Colonic mucosa (tissue), 4 donors: ENCODE measurements at regions not wholly inside any gene's neighbourhood (a gene's known extent, or its start where the extent isn't known, plus 50 kb on each side); places are given as distances from the start of the nearest gene placed in this dataset.

Source experiments
- DNase-seq: peaks from one replicate; pipeline ENCODE4 v3.0.0-alpha.2; 2020
- H3K27ac ChIP-seq: fragments of 200-600 bp; one replicate; pipeline ENCODE4 v1.8.0; 2021
- H3K27me3 ChIP-seq: fragments of 200-600 bp; one replicate; pipeline ENCODE4 v1.8.0; 2021
- H3K36me3 ChIP-seq: fragments of 200-600 bp; one replicate; pipeline ENCODE4 v1.8.0; 2021
- H3K4me1 ChIP-seq: fragments of 200-600 bp; one replicate; pipeline ENCODE4 v1.8.0; 2021; ENCODE audit warnings: mild to moderate bottlenecking
- H3K4me3 ChIP-seq: fragments of 200-600 bp; one replicate; pipeline ENCODE4 v1.8.0; 2021
- H3K9ac ChIP-seq, 2 donors: one replicate each; pipeline ENCODE4 v1.7.0; 2013; ENCODE audit warnings: control low read depth in 2 of 2, low read depth in 2 of 2, low read length in 2 of 2
- H3K9me3 ChIP-seq: fragments of 200-600 bp; one replicate; pipeline ENCODE4 v1.8.0; 2021
- intact Hi-C: fragments of 100-400 bp; cut with DNase I; formaldehyde crosslinking; loops from one replicate; pipeline ENCODE4 v1.14.1; 2022
- TF ChIP-seq, protein P1 (sequence below): fragments of 200-600 bp; IDR thresholded peaks from one replicate; pipeline ENCODE4 v1.8.0; 2022; ENCODE audit warnings: antibody characterized with exemption, mild to moderate bottlenecking
- donor health status: healthy.
- donor health status: DM: no; HTN: no; CAD: no.
- donor health status: DM: no; HTN: no; CAD: no.

DNA sequence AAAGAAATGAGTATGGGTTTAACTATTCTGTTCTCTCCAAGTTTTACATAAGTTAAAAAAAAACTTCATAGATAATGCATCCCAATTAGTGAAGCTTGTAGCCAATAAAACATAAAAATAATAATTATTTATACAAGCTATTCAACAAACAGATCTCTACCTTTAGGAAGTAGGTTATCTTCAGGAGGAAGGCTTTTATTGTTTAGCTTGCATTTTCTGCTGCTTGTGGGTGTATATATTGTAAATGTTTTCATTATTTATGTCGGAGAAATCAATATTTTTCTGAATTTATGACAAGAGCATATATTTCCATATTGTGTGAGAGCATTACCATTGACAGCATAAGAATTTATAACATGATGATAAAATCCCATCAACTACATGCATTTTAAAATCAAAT lies 208.3 kb downstream of the TRAM1L1 start:
- Histone ChIP-seq H3K27me3 (no peaks in the 10 kb centered on the region), H3K9me3 (no peaks in the 10 kb centered on the region), H3K9ac (no peak overlapping the region), H3K4me1 (no peaks in the 10 kb centered on the region), H3K4me3 (no peak overlapping the region), H3K36me3 (no peaks in the 10 kb centered on the region), H3K27ac (no peak overlapping the region)
- intact Hi-C loops: no loop called here
- no peak for DNase-seq
- TF ChIP-seq, protein P1, sequence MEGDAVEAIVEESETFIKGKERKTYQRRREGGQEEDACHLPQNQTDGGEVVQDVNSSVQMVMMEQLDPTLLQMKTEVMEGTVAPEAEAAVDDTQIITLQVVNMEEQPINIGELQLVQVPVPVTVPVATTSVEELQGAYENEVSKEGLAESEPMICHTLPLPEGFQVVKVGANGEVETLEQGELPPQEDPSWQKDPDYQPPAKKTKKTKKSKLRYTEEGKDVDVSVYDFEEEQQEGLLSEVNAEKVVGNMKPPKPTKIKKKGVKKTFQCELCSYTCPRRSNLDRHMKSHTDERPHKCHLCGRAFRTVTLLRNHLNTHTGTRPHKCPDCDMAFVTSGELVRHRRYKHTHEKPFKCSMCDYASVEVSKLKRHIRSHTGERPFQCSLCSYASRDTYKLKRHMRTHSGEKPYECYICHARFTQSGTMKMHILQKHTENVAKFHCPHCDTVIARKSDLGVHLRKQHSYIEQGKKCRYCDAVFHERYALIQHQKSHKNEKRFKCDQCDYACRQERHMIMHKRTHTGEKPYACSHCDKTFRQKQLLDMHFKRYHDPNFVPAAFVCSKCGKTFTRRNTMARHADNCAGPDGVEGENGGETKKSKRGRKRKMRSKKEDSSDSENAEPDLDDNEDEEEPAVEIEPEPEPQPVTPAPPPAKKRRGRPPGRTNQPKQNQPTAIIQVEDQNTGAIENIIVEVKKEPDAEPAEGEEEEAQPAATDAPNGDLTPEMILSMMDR: no peak

DNA sequence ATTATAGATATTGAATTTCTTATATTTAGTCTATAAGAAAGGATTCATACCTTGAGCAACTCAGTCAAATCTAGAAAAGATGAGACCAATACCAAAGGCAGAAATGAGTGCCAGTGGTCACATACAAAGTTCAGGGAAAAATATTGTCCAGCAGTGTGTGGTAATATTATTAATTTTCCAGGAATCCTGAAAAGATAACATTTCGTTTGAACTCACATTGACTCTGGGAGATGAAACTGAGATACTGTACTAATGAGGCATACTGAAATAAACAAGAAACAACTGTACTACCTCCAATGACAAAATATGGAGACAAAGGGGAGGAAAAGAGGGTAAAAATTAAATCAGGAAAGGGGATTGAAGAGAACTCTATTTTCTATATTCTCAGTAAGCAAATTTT lies 212.4 kb downstream of the TRAM1L1 start:
- Histone ChIP-seq H3K9ac (no peak overlapping the region), H3K9me3 (no peaks in the 10 kb centered on the region), H3K27ac (no peak overlapping the region), H3K4me1 (no peaks in the 10 kb centered on the region), H3K27me3 (no peaks in the 10 kb centered on the region), H3K36me3 (no peaks in the 10 kb centered on the region), H3K4me3 (no peak overlapping the region)
- intact Hi-C loops: no loop called here
- TF ChIP-seq, protein P1: no peak
- DNase-seq: no peak

DNA sequence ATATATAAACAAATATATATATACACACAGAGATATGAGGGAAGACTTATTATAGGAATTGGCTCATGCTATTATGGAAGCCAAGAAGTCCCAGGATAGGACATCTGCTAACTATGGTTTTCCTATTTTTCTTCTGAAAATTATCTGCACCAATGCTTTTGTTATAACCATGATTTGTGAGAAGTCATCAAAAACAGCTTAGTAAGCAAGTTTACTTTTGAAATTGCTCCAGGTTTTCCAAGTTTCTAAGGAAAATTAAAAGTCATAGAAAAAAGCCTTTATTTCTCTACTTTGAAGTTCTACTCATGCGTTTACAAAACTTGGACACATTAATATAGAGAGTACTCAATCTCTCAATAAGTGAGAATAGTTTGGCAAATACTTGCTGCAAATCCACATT lies 213.1 kb downstream of the TRAM1L1 start:
- no peak for DNase-seq
- Histone ChIP-seq H3K4me3 (no peak overlapping the region), H3K9ac (no peak overlapping the region), H3K4me1 (no peaks in the 10 kb centered on the region), H3K27me3 (no peaks in the 10 kb centered on the region), H3K36me3 (no peaks in the 10 kb centered on the region), H3K9me3 (no peaks in the 10 kb centered on the region), H3K27ac (no peak overlapping the region)
- intact Hi-C loops: no loop called here
- TF ChIP-seq, protein P1: no peak

DNA sequence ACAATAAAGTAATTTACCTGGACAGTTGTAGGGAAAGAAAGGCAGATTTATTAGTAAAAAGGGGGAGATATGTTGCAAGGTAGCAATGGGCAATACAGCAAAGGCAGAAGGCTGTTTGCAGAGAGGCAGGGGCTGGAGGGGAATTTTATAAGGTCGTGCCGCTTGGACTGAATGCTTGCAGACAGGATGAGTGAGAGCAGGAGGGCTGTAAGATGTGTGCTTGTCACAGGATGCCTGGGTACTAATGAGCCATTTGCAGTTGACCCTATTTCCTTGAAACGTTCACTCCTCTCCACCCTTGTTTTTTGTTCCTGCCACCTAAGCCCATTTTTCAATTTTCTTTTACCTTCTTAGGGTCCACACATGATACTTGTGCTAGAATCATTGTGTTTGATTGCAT lies 214.7 kb downstream of the TRAM1L1 start:
- no peak overlapping the region for H3K27ac ChIP-seq
- intact Hi-C loops: no loop called here
- H3K4me1 ChIP-seq: no peaks in the 10 kb centered on the region
- DNase-seq: no peak
- H3K36me3 ChIP-seq: no peaks in the 10 kb centered on the region
- H3K9me3 ChIP-seq: no peaks in the 10 kb centered on the region
- no peaks in the 10 kb centered on the region for H3K27me3 ChIP-seq
- H3K4me3 ChIP-seq: no peak overlapping the region
- TF ChIP-seq, protein P1: no peak
- H3K9ac ChIP-seq: no peak overlapping the region

DNA sequence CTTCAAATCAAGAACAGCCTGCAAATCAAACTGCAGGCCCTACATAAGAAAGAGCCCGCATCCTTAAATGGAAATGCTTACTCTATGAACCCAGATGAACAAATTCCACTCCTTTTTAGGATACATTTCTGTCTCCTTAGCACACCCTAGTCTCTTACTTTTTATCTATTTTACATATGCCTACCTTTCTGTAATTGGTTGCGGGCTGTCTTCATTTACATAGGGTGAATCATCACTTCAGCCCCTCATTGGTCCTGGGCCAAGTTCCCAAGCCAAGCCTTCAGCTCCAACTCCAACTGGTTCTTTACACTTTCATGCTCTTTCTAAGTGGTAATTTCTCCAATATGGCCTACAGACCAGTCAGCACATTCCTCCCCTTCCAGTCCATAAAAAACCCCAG lies 219.3 kb downstream of the TRAM1L1 start:
- Histone ChIP-seq H3K4me3 (no peak overlapping the region), H3K36me3 (no peaks in the 10 kb centered on the region), H3K9ac (no peak overlapping the region), H3K4me1 (no peaks in the 10 kb centered on the region), H3K27ac (no peak overlapping the region), H3K9me3 (no peaks in the 10 kb centered on the region), H3K27me3 (no peaks in the 10 kb centered on the region)
- intact Hi-C loops: no loop called here
- no peak for DNase-seq
- TF ChIP-seq, protein P1: no peak

DNA sequence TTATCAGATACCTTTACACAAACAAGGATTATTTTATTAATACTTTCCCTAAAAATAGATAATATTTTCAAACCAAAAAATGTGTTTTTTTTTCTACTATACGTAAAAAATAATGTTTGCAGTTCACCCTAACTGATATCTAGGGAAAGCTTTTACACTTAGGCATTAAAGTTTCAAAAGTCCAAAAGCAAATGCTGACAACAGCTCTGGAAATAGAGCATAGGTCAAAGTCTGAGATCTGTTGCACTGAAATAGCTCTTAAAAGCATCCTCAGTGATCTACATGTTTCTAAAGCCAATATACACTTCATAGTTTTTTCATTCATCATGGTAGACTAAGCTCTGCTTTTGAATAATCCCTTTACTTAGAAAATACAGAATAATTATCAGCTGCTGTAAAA lies 222.8 kb downstream of the TRAM1L1 start:
- Histone ChIP-seq H3K9ac (no peak overlapping the region), H3K4me3 (no peak overlapping the region), H3K9me3 (no peaks in the 10 kb centered on the region), H3K4me1 (no peaks in the 10 kb centered on the region), H3K36me3 (no peaks in the 10 kb centered on the region), H3K27me3 (no peaks in the 10 kb centered on the region), H3K27ac (no peak overlapping the region)
- intact Hi-C loops: no loop called here
- no peak for DNase-seq
- TF ChIP-seq, protein P1: no peak
